Trophoblast cell (in vitro differentiated cells and primary cell): ENCODE measurements at regions not wholly inside any gene's neighbourhood (a gene's known extent, or its start where the extent isn't known, plus 50 kb on each side); places are given as distances from the start of the nearest gene placed in this dataset.
"Not testable (repeated sequence)": the region's sequence is repeated elsewhere in the genome, so short reads cannot be mapped to it uniquely, and the experiment has no call there.

ENCODE experiments used
- DNase-seq, 2 donors: peaks; one replicate each; pipeline ENCODE4 v3.0.0-alpha.2; 2016
- H2AFZ ChIP-seq: 2 replicates; pipeline ENCODE4 v1.6.1; 2013; ENCODE audit warnings: low read length, moderate library complexity, mild to moderate bottlenecking; ENCODE audit not compliant: insufficient read depth, poor library complexity
- H2AK5ac ChIP-seq: 2 replicates; pipeline ENCODE4 v1.6.1; 2013; ENCODE audit warnings: mild to moderate bottlenecking, low read length
- H2BK120ac ChIP-seq: 2 replicates; pipeline ENCODE4 v1.6.1; 2013; ENCODE audit warnings: low read length, mild to moderate bottlenecking, moderate library complexity; ENCODE audit not compliant: insufficient read depth, poor library complexity
- H2BK12ac ChIP-seq: 2 replicates; pipeline ENCODE4 v1.6.1; 2013; ENCODE audit warnings: mild to moderate bottlenecking, low read length, moderate library complexity
- H2BK5ac ChIP-seq: 2 replicates; pipeline ENCODE4 v1.6.1; 2013; ENCODE audit warnings: low read length, low read depth, moderate library complexity, mild to moderate bottlenecking; ENCODE audit not compliant: poor library complexity
- H3K14ac ChIP-seq: 2 replicates; pipeline ENCODE4 v1.6.1; 2013; ENCODE audit warnings: mild to moderate bottlenecking, low read length
- H3K18ac ChIP-seq: 2 replicates; pipeline ENCODE4 v1.6.1; 2013; ENCODE audit warnings: mild to moderate bottlenecking, low read length
- H3K23ac ChIP-seq: 2 replicates; pipeline ENCODE4 v1.6.1; 2013; ENCODE audit warnings: low read length
- H3K27ac ChIP-seq: 2 replicates; pipeline ENCODE4 v1.5.1; 2013; ENCODE audit warnings: low read depth, mild to moderate bottlenecking, inconsistent platforms, low read length, moderate library complexity
- H3K27me3 ChIP-seq: 2 replicates; pipeline ENCODE4 v1.6.1; 2013; ENCODE audit warnings: inconsistent platforms, mild to moderate bottlenecking, low read length, moderate library complexity; ENCODE audit not compliant: insufficient read depth
- H3K36me3 ChIP-seq, 2 experiments: 1 replicate in 1 of 2; 2 replicates in 1 of 2; pipeline ENCODE4 v1.6.1; 2013; ENCODE audit warnings: low read length in 2 of 2, mild to moderate bottlenecking in 2 of 2, moderate library complexity in 1 of 2; ENCODE audit not compliant: insufficient read depth in 2 of 2, control insufficient read depth in 1 of 2
- H3K4ac ChIP-seq: 2 replicates; pipeline ENCODE4 v1.6.1; 2013; ENCODE audit warnings: low read depth, mild to moderate bottlenecking, low read length, moderate library complexity
- H3K4me1 ChIP-seq, 2 experiments: 1 replicate in 1 of 2; 2 replicates in 1 of 2; pipeline ENCODE4 v1.6.1; 2013; ENCODE audit warnings: low read length in 2 of 2, mild to moderate bottlenecking in 2 of 2, moderate library complexity in 1 of 2; ENCODE audit not compliant: insufficient read depth in 2 of 2, control insufficient read depth in 1 of 2
- H3K4me2 ChIP-seq: 2 replicates; pipeline ENCODE4 v1.6.1; 2013; ENCODE audit warnings: inconsistent platforms, mild to moderate bottlenecking, low read length, moderate library complexity
- H3K4me3 ChIP-seq: 2 replicates; pipeline ENCODE4 v1.5.1; 2013; ENCODE audit warnings: mild to moderate bottlenecking, low read depth, low read length, inconsistent platforms
- H3K79me1 ChIP-seq: one replicate; pipeline ENCODE4 v1.6.1; 2013; ENCODE audit warnings: low read length
- H3K79me2 ChIP-seq: 2 replicates; pipeline ENCODE4 v1.6.1; 2013; ENCODE audit warnings: low read length, mild to moderate bottlenecking; ENCODE audit not compliant: control insufficient read depth, insufficient read depth, poor library complexity
- H3K9ac ChIP-seq: 2 replicates; pipeline ENCODE4 v1.6.1; 2013; ENCODE audit warnings: mild to moderate bottlenecking, low read length
- H3K9me3 ChIP-seq: 2 replicates; pipeline ENCODE4 v1.6.1; 2013; ENCODE audit warnings: low read depth, mild to moderate bottlenecking, control low read depth, inconsistent platforms, low read length; ENCODE audit not compliant: insufficient read depth
- H4K12ac ChIP-seq: 2 replicates; pipeline ENCODE4 v1.6.1; 2013; ENCODE audit warnings: low read depth, mild to moderate bottlenecking, low read length, moderate library complexity
- H4K8ac ChIP-seq: 2 replicates; pipeline ENCODE4 v1.6.1; 2013; ENCODE audit warnings: low read depth, mild to moderate bottlenecking, low read length, moderate library complexity
- H4K91ac ChIP-seq: one replicate; pipeline ENCODE4 v1.6.1; 2013; ENCODE audit warnings: low read depth, mild to moderate bottlenecking, low read length, moderate library complexity
- WGBS: extraction: QIAGEN DNeasy Blood & Tissue Kit; methylation state at CpG from one replicate; pipeline ENCODE4 v1.1.7; 2013; ENCODE audit warnings: missing lambda C conversion rate; ENCODE audit not compliant: insufficient read length, insufficient coverage; ENCODE audit errors: extremely low coverage; 5-methylcytosine and 5-hydroxymethylcytosine counted together

GRCh38 chr13:21274457-21274856 is 98.0 kb downstream of the MRPL57 start:
- H3K9me3 ChIP-seq, H2AK5ac ChIP-seq, H2AFZ ChIP-seq, H3K4me3 ChIP-seq, H3K9ac ChIP-seq, H3K4ac ChIP-seq, H4K8ac ChIP-seq, H3K4me2 ChIP-seq, H3K18ac ChIP-seq, H3K27me3 ChIP-seq, H3K36me3 ChIP-seq, H3K27ac ChIP-seq, DNase-seq, H3K4me1 ChIP-seq, H3K23ac ChIP-seq, H2BK5ac ChIP-seq, H3K79me1 ChIP-seq, H2BK12ac ChIP-seq, H3K79me2 ChIP-seq, H4K91ac ChIP-seq, H3K14ac ChIP-seq, H2BK120ac ChIP-seq, H4K12ac ChIP-seq: not testable (repeated sequence)
- WGBS = no CpG with 5 or more reads among the region's 4 CpGs

DNA sequence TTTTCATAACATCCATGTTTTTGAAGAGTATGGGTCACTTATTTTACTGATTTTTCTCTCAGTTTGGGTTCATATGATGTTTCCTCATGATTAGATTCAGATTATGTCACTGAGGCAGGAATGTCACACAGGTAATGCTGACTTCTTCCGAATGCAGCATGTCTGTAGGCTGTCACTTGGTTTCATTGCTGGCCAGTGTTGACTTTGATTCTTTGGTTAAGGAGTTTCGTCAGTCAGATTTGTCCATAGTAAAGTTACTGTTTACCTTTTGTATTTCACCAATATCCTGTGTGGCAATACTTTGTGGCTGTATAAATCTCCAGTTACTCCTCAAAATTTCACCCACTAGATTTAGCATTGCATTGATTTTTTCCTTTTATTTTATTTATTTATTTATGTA is 105.6 kb downstream of the MRPL57 start:
- no peak overlapping the region for H4K91ac ChIP-seq
- H2AK5ac ChIP-seq = no peak overlapping the region
- DNase-seq = no peak
- no peak overlapping the region for H2BK5ac ChIP-seq
- no peak overlapping the region for H2BK12ac ChIP-seq
- no peak overlapping the region for H3K27ac ChIP-seq
- WGBS = no CpG with 5 or more reads among the region's 2 CpGs
- no peaks in the 10 kb centered on the region for H3K36me3 ChIP-seq
- H3K4ac ChIP-seq = no peak overlapping the region
- H2BK120ac ChIP-seq = no peak overlapping the region
- no peak overlapping the region for H4K12ac ChIP-seq
- no peak overlapping the region for H4K8ac ChIP-seq
- H3K4me3 ChIP-seq = no peak overlapping the region
- no peaks in the 10 kb centered on the region for H3K79me2 ChIP-seq
- no peak overlapping the region for H3K9ac ChIP-seq
- no peak overlapping the region for H3K4me2 ChIP-seq
- no peak overlapping the region for H2AFZ ChIP-seq
- no peaks in the 10 kb centered on the region for H3K27me3 ChIP-seq
- H3K23ac ChIP-seq = no peak overlapping the region
- no peaks in the 10 kb centered on the region for H3K9me3 ChIP-seq
- H3K79me1 ChIP-seq = no peaks in the 10 kb centered on the region
- no peak overlapping the region for H3K14ac ChIP-seq
- H3K18ac ChIP-seq = no peak overlapping the region
- H3K4me1 ChIP-seq = no peaks in the 10 kb centered on the region

DNA sequence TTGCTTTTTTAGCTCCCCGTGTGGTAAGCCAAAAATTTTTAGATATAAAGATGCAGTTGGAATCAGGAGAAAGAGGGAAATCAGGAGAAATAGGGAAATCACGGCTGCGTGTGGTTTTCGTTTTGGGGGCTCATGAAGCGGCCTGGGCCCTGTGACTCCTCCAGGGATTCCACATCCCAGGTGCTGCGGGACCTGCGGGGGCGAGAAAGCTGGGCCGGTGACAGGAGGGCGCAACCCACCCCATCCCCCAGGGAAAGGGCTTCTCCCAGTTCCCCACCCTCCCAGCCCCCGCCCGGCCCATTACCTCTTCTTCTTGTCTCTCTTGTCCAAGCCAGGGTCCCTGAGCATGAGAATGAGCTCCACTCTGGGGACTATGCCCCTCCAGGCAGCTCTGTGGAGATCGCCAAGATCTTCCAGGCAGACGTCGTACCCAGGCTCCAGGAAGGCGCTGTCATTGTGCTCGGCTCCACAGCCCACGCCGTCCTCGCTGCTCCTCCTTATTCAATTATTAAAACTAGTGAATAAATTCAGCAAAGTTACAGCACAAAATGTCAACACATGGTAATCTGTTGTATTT is 111.0 kb downstream of the MRPL57 start:
- Histone ChIP-seq H3K4me1 (no peaks in the 10 kb centered on the region), H3K18ac (no peak overlapping the region), H3K9me3 (no peaks in the 10 kb centered on the region), H3K79me1 (no peaks in the 10 kb centered on the region), H3K9ac (no peak overlapping the region), H2BK120ac (no peak overlapping the region), H3K4me3 (no peak overlapping the region), H3K27me3 (no peaks in the 10 kb centered on the region), H4K8ac (no peak overlapping the region), H3K36me3 (no peaks in the 10 kb centered on the region), H3K23ac (no peak overlapping the region), H2AK5ac (no peak overlapping the region), H4K91ac (no peak overlapping the region), H2BK5ac (no peak overlapping the region), H3K4ac (no peak overlapping the region), H4K12ac (no peak overlapping the region), H3K4me2 (no peak overlapping the region), H2BK12ac (no peak overlapping the region), H3K79me2 (no peaks in the 10 kb centered on the region), H2AFZ (no peak overlapping the region), H3K14ac (no peak overlapping the region), H3K27ac (no peak overlapping the region)
- WGBS = no CpG with 5 or more reads among the region's 20 CpGs
- DNase-seq = no peak

DNA sequence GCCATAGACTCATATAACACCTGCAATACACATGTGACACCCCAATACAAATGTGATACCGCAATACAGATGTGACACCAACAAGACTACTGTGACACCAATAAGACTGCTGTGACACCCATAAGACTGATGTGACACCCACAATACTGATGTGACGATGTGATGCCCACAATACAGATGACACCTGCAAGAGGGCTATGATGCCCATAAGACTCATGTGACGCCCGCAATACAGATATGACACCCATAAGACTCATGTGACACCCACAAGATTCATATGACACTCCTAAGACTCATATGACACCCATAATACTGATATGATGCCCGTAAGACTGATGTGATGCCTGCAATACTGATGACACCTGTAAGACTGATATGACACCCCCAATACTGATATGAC is 113.0 kb downstream of the MRPL57 start:
- DNase-seq = no peak
- H3K23ac ChIP-seq = no peak overlapping the region
- H3K4me1 ChIP-seq = no peaks in the 10 kb centered on the region
- no peak overlapping the region for H2BK5ac ChIP-seq
- H2BK120ac ChIP-seq = no peak overlapping the region
- H4K12ac ChIP-seq = no peak overlapping the region
- no peak overlapping the region for H3K14ac ChIP-seq
- no peaks in the 10 kb centered on the region for H3K79me1 ChIP-seq
- no peak overlapping the region for H2BK12ac ChIP-seq
- H2AK5ac ChIP-seq = no peak overlapping the region
- H3K4me3 ChIP-seq = no peak overlapping the region
- no peak overlapping the region for H3K4ac ChIP-seq
- H3K9me3 ChIP-seq = no peaks in the 10 kb centered on the region
- no peaks in the 10 kb centered on the region for H3K36me3 ChIP-seq
- no peaks in the 10 kb centered on the region for H3K27me3 ChIP-seq
- H3K4me2 ChIP-seq = no peak overlapping the region
- H2AFZ ChIP-seq = no peak overlapping the region
- no CpG with 5 or more reads among the region's 5 CpGs for WGBS
- H3K27ac ChIP-seq = no peak overlapping the region
- H4K8ac ChIP-seq = no peak overlapping the region
- H3K9ac ChIP-seq = no peak overlapping the region
- no peaks in the 10 kb centered on the region for H3K79me2 ChIP-seq
- no peak overlapping the region for H3K18ac ChIP-seq
- no peak overlapping the region for H4K91ac ChIP-seq
